H1 (cell line): ENCODE measurements at regions not wholly inside any gene's neighbourhood (a gene's known extent, or its start where the extent isn't known, plus 50 kb on each side); places are given as distances from the start of the nearest gene placed in this dataset.

Source experiments
- CTCF ChIA-PET: fragments of 300-600 bp; sonication (Branson Sonifier 250); formaldehyde crosslinking; loops from one replicate; lab custom pipeline; 2021; ENCODE audit not compliant: partially characterized antibody; lab: Charles Lee
- POLR2A ChIA-PET: fragments of 300-600 bp; sonication (Branson Sonifier 250); formaldehyde crosslinking; loops from one replicate; lab custom pipeline; 2021; ENCODE audit warnings: inconsistent platforms; ENCODE audit not compliant: partially characterized antibody; lab: Charles Lee
- DNase-seq, 2 experiments: peaks; one replicate each; pipeline versions ENCODE4 v3.0.0 to v3.0.0-alpha.2; 2010 to 2022; ENCODE audit warnings: low spot score in 2 of 2, low read depth in 1 of 2, mixed read lengths in 1 of 2
- FAIRE-seq: peaks from 2 replicates; lab custom pipeline; 2011; peaks lifted over from hg19 to GRCh38; lab: Jason Lieb, UNC
- H2AFZ ChIP-seq: 2 replicates; pipeline ENCODE4 v1.8.1; 2012; ENCODE audit warnings: low read length, inconsistent platforms
- H2AK5ac ChIP-seq: 2 replicates; pipeline ENCODE4 v1.6.1; 2013; ENCODE audit warnings: low read depth, low read length
- H2BK120ac ChIP-seq: replicated peaks from 2 replicates; pipeline ENCODE3; 2013; ENCODE audit warnings: low read depth, low read length, inconsistent platforms
- H2BK12ac ChIP-seq: 2 replicates; pipeline ENCODE4 v1.6.1; 2013; ENCODE audit warnings: low read depth, low read length
- H2BK15ac ChIP-seq: 2 replicates; pipeline ENCODE4 v1.6.1; 2013; ENCODE audit warnings: low read length
- H2BK20ac ChIP-seq: 2 replicates; pipeline ENCODE4 v1.6.1; 2013; ENCODE audit warnings: low read length
- H2BK5ac ChIP-seq: 2 replicates; pipeline ENCODE4 v1.6.1; 2013; ENCODE audit warnings: low read depth, low read length
- H3K14ac ChIP-seq: 2 replicates; pipeline ENCODE4 v1.6.1; 2013; ENCODE audit warnings: inconsistent platforms; ENCODE audit not compliant: insufficient read length
- H3K18ac ChIP-seq: 2 replicates; pipeline ENCODE4 v1.6.1; 2013; ENCODE audit warnings: low read length; ENCODE audit errors: extremely low read depth
- H3K23ac ChIP-seq: 2 replicates; pipeline ENCODE4 v1.6.1; 2013; ENCODE audit warnings: inconsistent platforms; ENCODE audit not compliant: insufficient read length
- H3K23me2 ChIP-seq: 2 replicates; pipeline ENCODE4 v1.6.1; 2013; ENCODE audit warnings: low read depth, low read length
- H3K27ac ChIP-seq: 2 replicates; pipeline ENCODE4 v1.6.1; 2011; ENCODE audit warnings: low read depth, low read length, inconsistent platforms
- H3K27me3 ChIP-seq, 4 experiments: replicated peaks in 1 of 4; 1 replicate in 1 of 4; 2 replicates in 3 of 4; pipeline versions ENCODE4 v1.6.1 to v1.8.1; 2011 to 2013; ENCODE audit warnings: low read length in 3 of 4, mild to moderate bottlenecking in 3 of 4, inconsistent platforms in 2 of 4, mixed read lengths in 2 of 4, moderate library complexity in 1 of 4; ENCODE audit not compliant: control insufficient read depth in 3 of 4, insufficient read depth in 3 of 4; ENCODE audit errors: extremely low read depth in 1 of 4
- H3K36me3 ChIP-seq, 4 experiments: 2 replicates each; pipeline versions ENCODE4 v1.6.1 to v1.8.1; 2011 to 2013; ENCODE audit warnings: mild to moderate bottlenecking in 4 of 4, low read length in 3 of 4, moderate library complexity in 2 of 4, control low read depth in 1 of 4, inconsistent platforms in 1 of 4; ENCODE audit not compliant: insufficient read depth in 4 of 4, control insufficient read depth in 2 of 4
- H3K4ac ChIP-seq: replicated peaks from 2 replicates; pipeline ENCODE3; 2013; ENCODE audit warnings: low read length, low read depth, mixed read lengths, inconsistent platforms; ENCODE audit not compliant: insufficient read length
- H3K4me1 ChIP-seq, 4 experiments: replicated peaks in 1 of 4; 1 replicate in 1 of 4; 2 replicates in 3 of 4; pipeline versions ENCODE4 v1.6.1 to v1.8.1; 2011 to 2013; ENCODE audit warnings: low read length in 3 of 4, inconsistent platforms in 2 of 4, mixed read lengths in 1 of 4; ENCODE audit not compliant: insufficient read depth in 4 of 4, control insufficient read depth in 3 of 4
- H3K4me2 ChIP-seq, 2 experiments: 2 replicates each; pipeline versions ENCODE4 v1.6.1 to v1.8.1; 2011 to 2013; ENCODE audit warnings: low read depth in 2 of 2, low read length in 2 of 2, control low read depth in 1 of 2, inconsistent platforms in 1 of 2, mild to moderate bottlenecking in 1 of 2; ENCODE audit not compliant: insufficient read depth in 1 of 2
- H3K4me3 ChIP-seq, 4 experiments: fragments of 200-600, 300-600 bp in 1 of 4; sonication (generic), shearing (Covaris generic), sonication (Bioruptor Twin) in 1 of 4; 2 replicates each; pipeline versions ENCODE4 v1.5.1 to v1.8.1; 2011 to 2016; ENCODE audit warnings: low read length in 4 of 4, low read depth in 3 of 4, control low read depth in 2 of 4, inconsistent platforms in 2 of 4, mild to moderate bottlenecking in 2 of 4, mixed read lengths in 1 of 4, moderate library complexity in 1 of 4; ENCODE audit not compliant: insufficient read depth in 2 of 4; ENCODE audit errors: extremely low read depth in 1 of 4
- H3K56ac ChIP-seq: replicated peaks from 2 replicates; pipeline ENCODE3; 2013; ENCODE audit warnings: low read depth, mild to moderate bottlenecking, mixed read lengths, low read length, inconsistent platforms; ENCODE audit not compliant: insufficient read length
- H3K79me1 ChIP-seq: 2 replicates; pipeline ENCODE4 v1.6.1; 2013; ENCODE audit warnings: low read depth, low read length, control low read depth
- H3K79me2 ChIP-seq, 2 experiments: 2 replicates each; pipeline versions ENCODE4 v1.6.1 to v1.8.1; 2012 to 2013; ENCODE audit warnings: low read length in 2 of 2, mild to moderate bottlenecking in 2 of 2, inconsistent platforms in 1 of 2; ENCODE audit not compliant: insufficient read depth in 2 of 2, control insufficient read depth in 1 of 2
- H3K9ac ChIP-seq, 4 experiments: replicated peaks in 1 of 4; 1 replicate in 1 of 4; 2 replicates in 3 of 4; pipeline versions ENCODE4 v1.6.1 to v1.8.1; 2011 to 2013; ENCODE audit warnings: low read depth in 3 of 4, low read length in 3 of 4, control low read depth in 2 of 4, mild to moderate bottlenecking in 2 of 4, moderate library complexity in 2 of 4, inconsistent platforms in 1 of 4; ENCODE audit errors: extremely low read depth in 1 of 4
- H3K9me3 ChIP-seq, 2 experiments: 2 replicates each; pipeline versions ENCODE4 v1.6.1 to v1.8.1; 2012 to 2013; ENCODE audit warnings: mild to moderate bottlenecking in 2 of 2, moderate library complexity in 2 of 2, control low read depth in 1 of 2, inconsistent platforms in 1 of 2, low read depth in 1 of 2, low read length in 1 of 2, mixed read lengths in 1 of 2; ENCODE audit not compliant: insufficient read depth in 2 of 2
- H4K20me1 ChIP-seq, 2 experiments: replicated peaks in 1 of 2; 2 replicates each; pipeline versions ENCODE3 to v1.8.1; 2011 to 2013; ENCODE audit warnings: inconsistent platforms in 2 of 2, low read length in 2 of 2, mild to moderate bottlenecking in 1 of 2; ENCODE audit not compliant: insufficient read depth in 2 of 2, control insufficient read depth in 1 of 2
- H4K5ac ChIP-seq: 2 replicates; pipeline ENCODE4 v1.6.1; 2013; ENCODE audit warnings: low read length, low read depth, mixed read lengths, inconsistent platforms; ENCODE audit not compliant: insufficient read length
- H4K8ac ChIP-seq: 2 replicates; pipeline ENCODE4 v1.8.0; 2013; ENCODE audit warnings: mild to moderate bottlenecking, moderate library complexity, low read length, inconsistent platforms; ENCODE audit not compliant: insufficient read depth; ENCODE audit errors: extremely low read depth
- H4K91ac ChIP-seq: replicated peaks from 2 replicates; pipeline ENCODE3; 2013; ENCODE audit warnings: low read length, mixed read lengths, inconsistent platforms; ENCODE audit not compliant: insufficient read length
- RBBP5 ChIP-seq: IDR thresholded peaks from 2 replicates; pipeline ENCODE4 v1.7.1; 2012; ENCODE audit warnings: low read depth, mild to moderate bottlenecking, inconsistent platforms, low read length, moderate library complexity, borderline replicate concordance
- TBP ChIP-seq: IDR thresholded peaks from 2 replicates; pipeline ENCODE4 v1.6.1; 2011; ENCODE audit warnings: low read depth, low read length, improper control_type of control experiment
- TEAD4 ChIP-seq: IDR thresholded peaks from 2 replicates; pipeline ENCODE4 v1.6.1; 2012; ENCODE audit warnings: low read depth, low read length, inconsistent platforms, mixed read lengths
- WGBS, 2 experiments: shearing (Covaris generic) in 1 of 2; methylation state at CpG; one replicate each; pipeline versions ENCODE4 v1.1.6 to v1.1.7; 2013 to 2015; ENCODE audit warnings: low lambda C conversion rate in 2 of 2, mixed read lengths in 2 of 2, inconsistent platforms in 1 of 2, low coverage in 1 of 2, missing lambda C conversion rate in 1 of 2; ENCODE audit not compliant: insufficient replicate concordance in 2 of 2, insufficient coverage in 1 of 2, insufficient read length in 1 of 2; ENCODE audit errors: extremely low coverage in 1 of 2, missing lambda C conversion rate in 1 of 2; 5-methylcytosine and 5-hydroxymethylcytosine counted together

DNA sequence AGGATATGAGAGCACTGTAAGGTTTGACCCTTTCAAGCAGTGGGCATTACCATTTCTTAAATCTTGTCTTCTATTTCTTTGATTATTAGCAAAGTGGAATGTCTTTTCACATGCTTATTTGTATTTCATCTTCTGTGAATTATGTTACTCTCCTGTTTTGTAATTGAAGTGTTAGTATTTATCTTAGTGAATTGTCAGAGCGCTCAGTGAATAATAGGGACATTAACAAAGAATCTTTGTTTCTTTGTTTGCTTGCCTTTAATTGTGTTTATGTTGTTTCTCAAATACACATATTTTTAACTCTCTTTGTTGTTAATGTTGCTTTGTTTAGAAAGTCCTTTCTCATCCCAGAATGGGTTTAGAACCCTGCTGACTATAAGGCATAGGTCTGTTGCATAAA lies 259.3 kb downstream of the RRAGC start:
- Histone ChIP-seq H2BK120ac (no peak overlapping the region), H4K91ac (no peak overlapping the region), H3K56ac (no peak overlapping the region), H3K79me2 (no peaks in the 10 kb centered on the region), H3K27me3 (peaks cover 8 to 56% (median 37%) of the 10 kb centered on the region in 4 experiments), H2BK20ac (no peak overlapping the region), H2BK12ac (no peak overlapping the region), H3K79me1 (no peaks in the 10 kb centered on the region), H2AK5ac (no peak overlapping the region), H3K4ac (no peak overlapping the region), H3K9me3 (no peaks in the 10 kb centered on the region), H3K14ac (no peak overlapping the region), H3K23me2 (no peaks in the 10 kb centered on the region), H3K4me2 (no peak overlapping the region), H3K4me3 (no peak overlapping the region), H4K20me1 (peaks cover 0 to 2% of the 10 kb centered on the region in 2 experiments), H3K18ac (no peak overlapping the region), H3K4me1 (peaks cover 0 to 3% (median 0%) of the 10 kb centered on the region in 4 experiments; a peak in 2 of 7 replicates), H3K23ac (no peak overlapping the region), H4K5ac (no peak overlapping the region), H2BK15ac (no peak overlapping the region), H3K27ac (no peak overlapping the region), H3K9ac (no peak overlapping the region), H4K8ac (no peak overlapping the region), H2AFZ (no peak overlapping the region), H2BK5ac (no peak overlapping the region), H3K36me3 (no peaks in the 10 kb centered on the region)
- 5% methylated on average over 1 of the region's 1 CpG; no CpG with 5 or more reads in 1 of the 2 experiments for whole genome bisulfite sequencing, 2 experiments
- ChIA-PET POLR2A (no interaction called here), CTCF (no interaction called here)
- TF ChIP-seq TBP (no peak), RBBP5 (no peak), TEAD4 (no peak)
- FAIRE-seq (no peak), DNase-seq (no peak)
